Activated T-helper 1 cell treated with anti-CD3 and anti-CD28 coated beads, Interleukin-12 subunit alpha, Interleukin-12 subunit beta, Interleukin-2, Interleukin-4 antibody, amounts not matched to agents 30 ng/mL and 10 ng/mL and 1 ng/mL, durations not matched to agents 14 hours and 24 hours and 36 hours (primary cell): ENCODE measurements at regions not wholly inside any gene's neighbourhood (a gene's known extent, or its start where the extent isn't known, plus 50 kb on each side); places are given as distances from the start of the nearest gene placed in this dataset.
"Not testable (repeated sequence)": the region's sequence is repeated elsewhere in the genome, so short reads cannot be mapped to it uniquely, and the experiment has no call there.

Source experiments
- DNase-seq: peaks from one replicate; pipeline ENCODE4 v3.0.0; 2021; ENCODE audit warnings: low spot score
- H3K27ac Mint-ChIP-seq: one replicate; pipeline ENCODE4 v1.8.0; 2021; ENCODE audit warnings: mild to moderate bottlenecking, mixed read lengths
- H3K27me3 Mint-ChIP-seq: one replicate; pipeline ENCODE4 v1.8.0; 2022; ENCODE audit warnings: mild to moderate bottlenecking, moderate library complexity, mixed read lengths; ENCODE audit not compliant: insufficient read depth
- H3K36me3 Mint-ChIP-seq: one replicate; pipeline ENCODE4 v1.8.0; 2021; ENCODE audit warnings: low read depth, mixed read lengths
- H3K4me1 Mint-ChIP-seq: one replicate; pipeline ENCODE4 v1.8.0; 2021; ENCODE audit warnings: low read depth, mixed read lengths
- H3K4me3 Mint-ChIP-seq: one replicate; pipeline ENCODE4 v1.8.0; 2021; ENCODE audit warnings: mild to moderate bottlenecking, moderate library complexity, mixed read lengths
- H3K9me3 Mint-ChIP-seq: one replicate; pipeline ENCODE4 v1.8.0; 2021; ENCODE audit warnings: mixed read lengths
- intact Hi-C: fragments of 100-400 bp; cut with micrococcal nuclease; formaldehyde crosslinking; loops from one replicate; pipeline ENCODE4 v1.15.1; 2024

- Mint-ChIP-seq H3K4me3 (no peak overlapping the region), H3K27me3 (no peaks in the 10 kb centered on the region), H3K27ac (no peak overlapping the region), H3K4me1 (no peaks in the 10 kb centered on the region), H3K36me3 (no peaks in the 10 kb centered on the region), H3K9me3 (peaks cover 6% of the 10 kb centered on the region)
- intact Hi-C loops, result no loop called here
- DNase-seq, result no peak
Observed at GRCh38 chr22:49009359-49010063, 818.2 kb downstream of the BRD1 start.

- no peak overlapping the region for H3K27ac Mint-ChIP-seq
- H3K4me1 Mint-ChIP-seq, result no peaks in the 10 kb centered on the region
- intact Hi-C loops, result no loop called here
- H3K36me3 Mint-ChIP-seq, result no peaks in the 10 kb centered on the region
- H3K9me3 Mint-ChIP-seq, result peaks cover 9% of the 10 kb centered on the region
- no peak overlapping the region for H3K4me3 Mint-ChIP-seq
- H3K27me3 Mint-ChIP-seq, result no peaks in the 10 kb centered on the region
- DNase-seq, result no peak
Observed at GRCh38 chr22:49008682-49009235, 818.9 kb downstream of the BRD1 start.

DNA sequence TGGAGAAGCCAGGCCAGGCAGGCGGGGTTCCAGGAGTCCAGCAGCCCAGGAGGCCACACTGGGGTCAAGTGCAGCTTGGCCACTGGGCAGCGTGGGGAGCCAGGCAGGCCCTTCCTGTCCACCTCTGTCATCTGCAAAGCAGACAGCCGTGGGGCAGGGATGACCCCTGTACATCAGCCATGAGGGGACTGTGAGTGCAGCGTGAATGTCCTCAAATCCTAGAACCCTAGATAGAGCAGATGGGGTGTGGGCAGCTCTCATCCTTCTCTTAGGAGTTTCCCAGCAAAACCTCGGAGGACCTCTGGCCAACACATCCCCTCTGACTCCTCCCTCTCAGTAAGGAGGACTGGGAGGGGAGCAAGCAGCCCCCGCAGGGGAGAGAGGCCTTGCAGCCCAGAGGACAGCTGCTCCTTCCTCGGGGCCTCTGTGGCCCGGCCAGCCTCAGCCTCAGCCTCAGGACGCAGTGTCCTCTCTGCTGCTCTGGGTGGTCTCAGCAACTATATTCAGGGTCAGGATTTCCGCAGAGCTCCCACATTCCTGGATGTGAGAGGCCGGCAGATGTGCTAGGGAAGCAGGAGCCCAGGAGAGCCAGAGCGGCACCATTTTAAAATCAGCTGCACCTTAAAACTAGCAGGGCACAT, 820.5 kb downstream of the BRD1 start:
- H3K4me1 Mint-ChIP-seq, result no peaks in the 10 kb centered on the region
- H3K36me3 Mint-ChIP-seq, result no peaks in the 10 kb centered on the region
- peaks cover 2% of the 10 kb centered on the region for H3K27me3 Mint-ChIP-seq
- H3K4me3 Mint-ChIP-seq, result no peak overlapping the region
- no peak overlapping the region for H3K27ac Mint-ChIP-seq
- H3K9me3 Mint-ChIP-seq, result peaks cover 13% of the 10 kb centered on the region
- no peak for DNase-seq
- intact Hi-C loops, result no loop called here

DNA sequence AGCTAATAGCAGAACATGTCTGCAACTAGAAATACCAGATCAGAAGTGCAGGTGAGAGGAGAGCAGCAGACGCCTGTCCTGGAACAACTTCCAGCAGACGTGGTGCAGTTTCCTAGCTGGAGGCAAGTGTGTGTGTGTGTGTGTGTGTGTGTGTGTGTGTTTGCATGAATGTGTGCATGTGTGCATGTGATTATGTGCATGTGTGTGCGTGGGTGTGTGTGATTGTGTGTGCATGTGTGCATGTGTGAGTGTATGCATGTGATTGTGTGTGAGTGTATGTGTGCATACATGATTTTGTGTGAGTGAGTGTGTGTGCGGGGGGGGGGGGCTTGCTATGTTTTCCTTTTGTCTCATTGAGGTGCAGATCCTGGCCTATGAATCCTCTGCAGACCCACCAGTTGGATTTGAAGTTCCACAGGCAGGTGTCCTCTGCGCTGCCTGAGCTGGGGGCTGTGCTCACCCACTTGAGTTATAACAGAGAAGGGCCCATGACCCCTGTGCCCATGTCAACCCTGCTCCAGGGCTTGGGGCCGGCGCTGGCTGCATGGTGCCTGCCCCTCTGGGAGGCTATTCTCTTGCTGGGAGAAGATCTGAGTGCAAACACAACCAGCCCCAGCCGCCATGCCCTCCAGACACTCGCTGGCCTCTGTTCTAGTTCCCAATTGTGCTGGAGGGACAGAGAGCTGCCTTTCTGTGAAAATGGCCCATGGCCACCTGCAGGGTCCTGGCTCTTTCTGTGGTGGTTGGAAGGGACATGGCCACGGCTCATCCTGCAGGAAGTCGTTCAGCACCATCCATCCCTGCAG, 821.3 kb downstream of the BRD1 start:
- no peaks in the 10 kb centered on the region for H3K36me3 Mint-ChIP-seq
- no peak overlapping the region for H3K27ac Mint-ChIP-seq
- no peak for DNase-seq
- peaks cover 2% of the 10 kb centered on the region for H3K27me3 Mint-ChIP-seq
- H3K4me1 Mint-ChIP-seq, result no peaks in the 10 kb centered on the region
- intact Hi-C loops, result no loop called here
- H3K9me3 Mint-ChIP-seq, result peaks cover 19% of the 10 kb centered on the region
- no peak overlapping the region for H3K4me3 Mint-ChIP-seq

DNA sequence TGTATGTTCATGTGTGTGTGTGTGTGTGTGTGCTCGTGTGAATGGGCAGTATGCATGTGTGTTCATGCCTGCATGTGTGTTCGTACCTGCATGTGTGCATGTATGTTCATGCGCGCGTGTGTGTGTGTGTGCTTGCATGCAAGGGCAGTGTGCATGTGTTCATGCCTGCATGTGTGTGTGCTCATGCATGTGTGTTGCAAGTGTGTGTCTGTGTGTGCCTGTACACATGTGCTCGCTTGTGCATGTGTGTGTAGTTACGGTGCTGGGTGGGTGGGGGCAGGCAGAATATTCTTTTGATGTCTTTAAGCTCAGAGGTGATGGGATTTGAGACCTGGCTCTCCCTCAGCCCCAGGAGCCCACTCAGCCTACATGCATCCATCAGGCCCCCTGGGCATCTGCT, 822.1 kb downstream of the BRD1 start:
- intact Hi-C loops, result no loop called here
- H3K4me3 Mint-ChIP-seq, result no peak overlapping the region

GRCh38 chr22:49004484-49005399, 822.9 kb downstream of the BRD1 start:
- intact Hi-C loops, result no loop called here
- Mint-ChIP-seq H3K4me1 (no peaks in the 10 kb centered on the region), H3K27ac (no peak overlapping the region), H3K9me3 (peaks cover 22% of the 10 kb centered on the region), H3K36me3 (no peaks in the 10 kb centered on the region), H3K4me3 (no peak overlapping the region), H3K27me3 (peaks cover 4% of the 10 kb centered on the region)
- no peak for DNase-seq

More for the DNA sequence above, 822.1 kb downstream of the BRD1 start:
- H3K27ac Mint-ChIP-seq, result no peak overlapping the region
- no peaks in the 10 kb centered on the region for H3K36me3 Mint-ChIP-seq
- H3K9me3 Mint-ChIP-seq, result peaks cover 19% of the 10 kb centered on the region
- DNase-seq, result no peak
- H3K27me3 Mint-ChIP-seq, result peaks cover 2% of the 10 kb centered on the region
- H3K4me1 Mint-ChIP-seq, result no peaks in the 10 kb centered on the region

- intact Hi-C loops, H3K27ac Mint-ChIP-seq, H3K36me3 Mint-ChIP-seq, H3K4me3 Mint-ChIP-seq, DNase-seq, H3K4me1 Mint-ChIP-seq, H3K27me3 Mint-ChIP-seq, H3K9me3 Mint-ChIP-seq: not testable (repeated sequence)
Observed at GRCh38 chr22:48997605-48998004, 830.1 kb downstream of the BRD1 start.

DNA sequence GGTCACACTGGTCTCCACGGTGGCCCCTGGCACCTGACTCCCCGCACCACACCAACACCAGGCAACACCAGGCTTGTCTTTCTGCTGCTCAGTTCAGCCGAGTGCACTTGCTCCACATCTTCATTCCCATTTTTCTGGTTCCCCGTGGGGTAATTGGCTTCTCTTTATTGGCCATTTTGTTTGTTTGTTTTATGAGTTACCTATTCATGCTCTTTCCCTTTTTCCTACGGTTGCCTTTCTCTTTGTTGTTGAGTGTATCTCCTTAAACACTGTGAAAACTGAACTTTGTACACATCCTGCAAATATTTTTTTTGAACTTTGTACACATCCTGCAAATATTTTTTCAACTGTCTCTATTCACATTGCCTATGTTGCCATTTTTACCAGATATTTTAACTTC, 834.0 kb downstream of the BRD1 start:
- no peak overlapping the region for H3K27ac Mint-ChIP-seq
- H3K9me3 Mint-ChIP-seq, result peaks cover 5% of the 10 kb centered on the region
- intact Hi-C loops, result no loop called here
- no peaks in the 10 kb centered on the region for H3K36me3 Mint-ChIP-seq
- H3K27me3 Mint-ChIP-seq, result peaks cover 2% of the 10 kb centered on the region
- H3K4me3 Mint-ChIP-seq, result no peak overlapping the region
- DNase-seq, result no peak
- H3K4me1 Mint-ChIP-seq, result no peaks in the 10 kb centered on the region

DNA sequence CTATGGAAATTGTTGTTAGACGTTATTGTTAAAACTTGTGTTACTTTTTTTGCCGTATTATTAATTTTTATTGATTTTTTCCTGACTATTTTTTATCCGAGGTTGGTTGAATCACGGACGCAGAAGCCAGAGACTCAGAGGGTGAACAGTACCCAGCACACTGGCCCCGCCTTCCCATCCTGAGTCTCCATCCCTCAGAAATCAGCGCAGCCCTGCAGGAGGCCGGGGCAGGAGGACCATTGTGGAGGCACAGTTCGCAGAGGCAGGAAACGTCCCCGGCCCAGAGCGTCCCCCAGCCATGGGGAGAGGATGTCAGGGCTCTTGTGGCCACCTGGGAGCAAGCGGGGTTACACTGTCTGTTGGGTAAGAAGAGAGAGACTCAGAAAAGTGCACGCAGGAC, 843.0 kb downstream of the BRD1 start:
- no peaks in the 10 kb centered on the region for H3K27me3 Mint-ChIP-seq
- H3K9me3 Mint-ChIP-seq, result peaks cover 6% of the 10 kb centered on the region
- intact Hi-C loops, result no loop called here
- no peak for DNase-seq
- H3K4me3 Mint-ChIP-seq, result no peak overlapping the region
- no peaks in the 10 kb centered on the region for H3K36me3 Mint-ChIP-seq
- H3K4me1 Mint-ChIP-seq, result no peaks in the 10 kb centered on the region
- no peak overlapping the region for H3K27ac Mint-ChIP-seq

DNA sequence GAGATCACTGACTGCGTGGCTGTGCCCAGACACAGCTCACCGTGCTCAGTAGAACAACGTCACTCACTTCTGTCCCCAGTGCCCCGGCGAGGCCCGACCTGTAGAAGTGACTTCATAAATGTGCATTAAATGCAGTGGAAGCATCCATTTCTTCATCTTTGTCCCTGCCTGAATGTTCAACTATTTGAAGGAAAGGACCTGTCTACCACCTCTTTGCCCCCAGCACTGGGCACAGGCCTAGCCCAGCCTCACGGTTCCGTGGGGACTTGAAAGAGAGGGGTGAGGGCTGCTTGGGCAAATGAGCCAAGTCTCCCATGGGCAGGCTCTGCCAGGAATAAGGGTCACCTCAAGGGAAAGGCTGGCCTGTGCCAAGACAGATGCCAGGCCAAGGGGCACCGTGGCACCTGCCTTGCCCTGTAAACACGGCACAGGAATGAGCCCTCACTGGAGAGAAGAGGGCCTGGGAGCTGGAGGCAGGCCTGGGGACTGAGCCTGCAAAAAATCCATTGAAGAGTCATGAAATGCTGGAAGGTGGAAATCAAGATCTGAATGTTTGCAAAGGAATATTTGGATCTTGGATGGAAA, 845.3 kb downstream of the BRD1 start:
- Mint-ChIP-seq H3K27ac (no peak overlapping the region), H3K27me3 (no peaks in the 10 kb centered on the region), H3K4me1 (no peaks in the 10 kb centered on the region), H3K4me3 (no peak overlapping the region), H3K9me3 (peaks cover 6% of the 10 kb centered on the region), H3K36me3 (no peaks in the 10 kb centered on the region)
- intact Hi-C loops, result no loop called here
- DNase-seq, result no peak

- Mint-ChIP-seq H3K27ac (no peak overlapping the region), H3K27me3 (no peaks in the 10 kb centered on the region), H3K36me3 (no peaks in the 10 kb centered on the region), H3K9me3 (peaks cover 6% of the 10 kb centered on the region), H3K4me3 (no peak overlapping the region), H3K4me1 (no peaks in the 10 kb centered on the region)
- DNase-seq, result no peak
- intact Hi-C loops, result no loop called here
Observed at GRCh38 chr22:48981371-48982061, 846.2 kb downstream of the BRD1 start.

- no peak overlapping the region for H3K4me3 Mint-ChIP-seq
Observed at GRCh38 chr22:48980918-48981317, 846.8 kb downstream of the BRD1 start.

More at GRCh38 chr22:48980918-48981317, 846.8 kb downstream of the BRD1 start:
- Mint-ChIP-seq H3K36me3 (no peaks in the 10 kb centered on the region), H3K9me3 (peaks cover 6% of the 10 kb centered on the region), H3K27me3 (no peaks in the 10 kb centered on the region), H3K27ac (no peak overlapping the region), H3K4me1 (no peaks in the 10 kb centered on the region)
- DNase-seq, result no peak
- intact Hi-C loops, result no loop called here
